ENCODE measurements at regions not wholly inside any gene's neighbourhood (a gene's known extent, or its start where the extent isn't known, plus 50 kb on each side); places are given as distances from the start of the nearest gene placed in this dataset.

DNA sequence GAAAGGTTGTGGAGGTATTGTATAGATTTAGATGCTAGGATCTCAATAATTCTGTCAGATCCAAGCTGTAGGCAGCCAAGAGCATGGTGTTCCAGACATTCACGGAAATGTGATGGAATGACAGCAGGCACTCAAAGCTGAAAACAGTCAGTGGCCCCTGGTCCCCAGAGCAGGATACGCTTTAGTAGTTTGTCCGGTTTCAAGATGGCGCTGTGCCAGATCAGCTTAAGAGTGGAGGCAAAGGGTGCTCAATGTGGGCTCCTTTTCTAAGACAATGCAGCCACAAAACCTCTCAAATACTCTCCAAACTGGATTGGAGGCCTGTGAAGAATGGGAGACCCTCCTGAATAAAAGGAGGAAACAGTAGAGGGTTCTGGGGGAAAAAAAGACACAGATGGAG lies 291.2 kb upstream of the HS3ST1 start:
- ATAC-seq (ENCODE audit: low FRiP score in 2 of 2) (no peak), DNase-seq (peak in 1 of 2 donors; percentile 37)
- TF ChIP-seq POLR2AphosphoS5 (IDR thresholded peaks at IDR 0.05), result no peak
- no peak for TF ChIP-seq POLR2A (IDR thresholded peaks at IDR 0.05)
- TF ChIP-seq EP300 (IDR thresholded peaks at IDR 0.05), result no peak
- TF ChIP-seq CTCF (IDR thresholded peaks at IDR 0.05), result no peak
- no peaks in the 10 kb centered on the region for H3K36me3 ChIP-seq
- WGBS, 2 donors, result 61 to 64% methylated on average over 4 of the region's 4 CpGs
- H3K27ac ChIP-seq, result no peak overlapping the region
- no peak overlapping the region for H3K4me3 ChIP-seq
- H3K27me3 ChIP-seq, result no peaks in the 10 kb centered on the region
- H3K4me1 ChIP-seq, result no peaks in the 10 kb centered on the region
- H3K9me3 ChIP-seq, result no peaks in the 10 kb centered on the region

DNA sequence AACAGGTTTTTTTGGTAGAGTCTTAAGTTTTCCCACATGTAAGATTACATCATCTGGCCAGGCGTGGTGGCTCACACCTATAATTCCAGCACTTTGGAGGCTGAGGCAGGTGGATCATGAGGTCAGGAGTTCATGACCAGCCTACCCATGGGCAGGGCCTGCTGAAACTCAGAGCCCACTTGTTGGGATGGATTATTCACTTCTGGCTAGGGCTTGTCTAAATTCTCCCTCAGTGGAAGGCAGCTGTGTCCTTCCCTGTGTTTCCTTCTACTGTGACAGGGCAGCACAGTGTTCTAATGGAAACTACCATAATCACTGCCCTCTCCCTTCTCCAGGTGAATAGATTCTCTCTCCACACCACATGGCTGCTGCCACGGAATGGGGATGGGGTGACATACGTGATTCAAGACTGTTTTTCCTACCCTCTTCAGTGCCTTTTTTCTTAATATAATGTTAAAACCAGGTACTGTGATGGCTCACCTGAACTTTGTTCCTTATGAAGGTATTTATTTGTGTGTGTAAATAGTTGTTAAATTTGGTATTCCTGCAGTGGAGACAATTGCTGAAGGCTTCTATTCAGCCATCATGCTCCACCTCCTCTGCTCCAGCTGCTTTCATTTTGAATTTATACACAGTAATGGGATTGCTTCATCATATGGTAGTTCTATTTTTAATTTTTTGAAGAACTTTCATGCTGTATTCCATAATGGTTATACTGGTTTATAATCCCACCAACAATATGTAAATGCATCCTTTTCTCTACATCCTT lies 287.2 kb upstream of the HS3ST1 start:
- no peaks in the 10 kb centered on the region for H3K9me3 ChIP-seq
- ATAC-seq (ENCODE audit: low FRiP score in 2 of 2), result no peak

GRCh38 chr4:11710453-11711093 lies 281.9 kb upstream of the HS3ST1 start:
- Histone ChIP-seq H3K9me3 (no peaks in the 10 kb centered on the region), H3K4me1 (no peaks in the 10 kb centered on the region), H3K36me3 (no peaks in the 10 kb centered on the region), H3K27me3 (no peaks in the 10 kb centered on the region), H3K27ac (no peak overlapping the region), H3K4me3 (no peak overlapping the region)
- ATAC-seq (ENCODE audit: low FRiP score in 2 of 2) (no peak), DNase-seq (no peak)
- 82 to 85% methylated on average over 3 of the region's 3 CpGs for WGBS, 2 donors
- TF ChIP-seq POLR2AphosphoS5 (IDR thresholded peaks at IDR 0.05) (no peak), POLR2A (IDR thresholded peaks at IDR 0.05) (no peak), EP300 (IDR thresholded peaks at IDR 0.05) (no peak), CTCF (IDR thresholded peaks at IDR 0.05) (no peak)

More for the DNA sequence above, 287.2 kb upstream of the HS3ST1 start:
- no peak for TF ChIP-seq POLR2AphosphoS5 (IDR thresholded peaks at IDR 0.05)
- no peak for TF ChIP-seq EP300 (IDR thresholded peaks at IDR 0.05)
- TF ChIP-seq CTCF (IDR thresholded peaks at IDR 0.05), result no peak
- TF ChIP-seq POLR2A (IDR thresholded peaks at IDR 0.05), result no peak
- DNase-seq, result no peak
- 94 to 96% methylated on average over 3 of the region's 3 CpGs for WGBS, 2 donors
- Histone ChIP-seq H3K36me3 (no peaks in the 10 kb centered on the region), H3K27me3 (no peaks in the 10 kb centered on the region), H3K4me1 (no peaks in the 10 kb centered on the region), H3K4me3 (no peak overlapping the region), H3K27ac (no peak overlapping the region)

DNA sequence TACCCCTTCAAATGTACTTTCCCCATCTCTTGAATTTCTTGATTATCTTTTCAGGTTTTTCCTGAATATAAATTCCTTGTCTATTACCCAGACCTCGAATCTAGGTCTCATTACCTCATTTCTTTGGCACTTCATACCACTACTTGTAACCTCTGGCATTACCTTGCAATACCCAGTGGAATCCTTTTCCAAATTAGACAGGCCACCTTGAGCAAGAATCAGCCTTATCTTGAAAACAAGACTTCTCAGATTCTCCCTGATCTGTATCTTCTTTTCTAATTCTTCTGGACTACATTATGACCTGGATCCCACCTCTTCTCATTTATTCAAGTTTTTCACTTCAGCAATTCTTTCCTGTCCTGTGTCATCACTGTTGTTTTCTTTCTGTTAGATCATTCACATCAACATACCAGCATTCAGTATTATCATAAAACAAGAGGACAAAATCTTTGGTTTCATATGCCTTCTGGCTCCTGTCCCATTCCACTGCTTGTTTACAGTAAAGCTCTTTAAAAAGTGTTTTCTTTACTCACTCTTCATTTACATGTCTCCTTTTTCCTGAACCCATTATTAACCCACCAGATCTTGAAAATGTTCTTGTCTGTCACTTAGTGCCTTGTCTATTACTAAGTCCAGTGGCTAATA lies 275.6 kb upstream of the HS3ST1 start:
- WGBS, 2 donors, result 77 to 79% methylated on average over 1 of the region's 1 CpG
- Histone ChIP-seq H3K9me3 (no peaks in the 10 kb centered on the region), H3K4me1 (no peaks in the 10 kb centered on the region), H3K27ac (no peak overlapping the region), H3K36me3 (no peaks in the 10 kb centered on the region), H3K4me3 (no peak overlapping the region), H3K27me3 (no peaks in the 10 kb centered on the region)
- ATAC-seq (ENCODE audit: low FRiP score in 2 of 2) (no peak), DNase-seq (no peak)
- TF ChIP-seq CTCF (IDR thresholded peaks at IDR 0.05), result no peak
- TF ChIP-seq POLR2AphosphoS5 (IDR thresholded peaks at IDR 0.05), result no peak
- no peak for TF ChIP-seq EP300 (IDR thresholded peaks at IDR 0.05)
- no peak for TF ChIP-seq POLR2A (IDR thresholded peaks at IDR 0.05)
